ENCODE measurements at regions not wholly inside any gene's neighbourhood (a gene's known extent, or its start where the extent isn't known, plus 50 kb on each side); places are given as distances from the start of the nearest gene placed in this dataset.

DNA sequence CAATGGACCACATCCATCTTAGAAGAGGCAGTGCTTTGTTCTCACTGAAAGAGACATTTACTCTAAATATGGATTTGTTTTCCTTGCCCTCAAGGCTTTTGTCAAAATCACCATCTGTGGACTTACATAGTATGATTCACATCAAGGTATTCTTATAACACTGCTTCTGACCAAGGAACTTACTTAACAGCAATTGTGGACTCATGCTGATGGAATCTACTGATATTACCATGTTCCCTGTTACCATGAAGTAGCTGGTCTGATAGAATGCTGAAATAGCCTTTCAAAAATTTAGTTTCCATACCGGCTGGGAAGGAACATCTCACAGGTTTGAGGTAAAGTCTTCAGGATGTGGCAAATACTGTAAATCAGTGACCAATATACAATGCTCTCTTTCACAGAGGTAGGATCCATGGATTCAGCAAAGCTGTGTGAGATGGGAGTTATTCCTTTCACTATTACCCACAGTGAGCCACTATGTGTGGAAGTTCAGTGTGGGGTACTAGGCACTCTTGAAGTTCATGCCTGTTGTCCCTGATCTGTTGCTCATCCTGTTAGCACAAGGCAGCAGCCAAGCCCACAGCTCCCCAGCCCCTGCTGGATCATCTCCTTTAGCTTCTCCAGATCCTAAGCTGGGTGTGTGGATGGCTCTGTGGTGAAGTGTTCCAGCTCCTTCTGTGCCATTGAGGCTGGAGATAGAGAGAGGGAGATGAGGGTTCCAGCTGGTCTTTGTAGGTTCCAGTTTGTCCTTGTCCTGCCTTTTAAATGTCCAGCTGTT is 126.4 kb downstream of the ATP23 start:
- H3K9me3 ChIP-seq, result no peaks in the 10 kb centered on the region
- no peak overlapping the region for H3K4me3 ChIP-seq
- no peak for TF ChIP-seq POLR2A (IDR thresholded peaks at IDR 0.05)
- TF ChIP-seq POLR2AphosphoS5 (IDR thresholded peaks at IDR 0.05), result no peak
- TF ChIP-seq EP300 (IDR thresholded peaks at IDR 0.05), result no peak
- no peak for TF ChIP-seq CTCF (IDR thresholded peaks at IDR 0.05)
- ATAC-seq, result no peak
- H3K27ac ChIP-seq, result no peak overlapping the region
- H3K27me3 ChIP-seq, result no peaks in the 10 kb centered on the region
- 36% methylated on average over 1 of the region's 1 CpG; no CpG with 5 or more reads in 1 of the 2 donors for WGBS, 2 donors (ENCODE audit: low coverage in 1 of 2)
- no peaks in the 10 kb centered on the region for H3K36me3 ChIP-seq
- no peaks in the 10 kb centered on the region for H3K4me1 ChIP-seq

- Histone ChIP-seq H3K27me3 (no peaks in the 10 kb centered on the region), H3K9me3 (no peaks in the 10 kb centered on the region), H3K36me3 (no peaks in the 10 kb centered on the region), H3K4me1 (no peaks in the 10 kb centered on the region), H3K27ac (no peak overlapping the region), H3K4me3 (no peak overlapping the region)
- no peak for ATAC-seq
- TF ChIP-seq POLR2A (IDR thresholded peaks at IDR 0.05), result no peak
- TF ChIP-seq POLR2AphosphoS5 (IDR thresholded peaks at IDR 0.05), result no peak
Measured at GRCh38 chr12:58068706-58069105, 127.3 kb downstream of the ATP23 start.

GRCh38 chr12:58069268-58069963 is 128.0 kb downstream of the ATP23 start:
- no peak for ATAC-seq
- Histone ChIP-seq H3K36me3 (no peaks in the 10 kb centered on the region), H3K4me3 (no peak overlapping the region), H3K27me3 (no peaks in the 10 kb centered on the region), H3K27ac (no peak overlapping the region), H3K9me3 (peaks cover 0 to 5% (median 0%) of the 10 kb centered on the region in 3 donors), H3K4me1 (no peaks in the 10 kb centered on the region)
- TF ChIP-seq EP300 (IDR thresholded peaks at IDR 0.05) (no peak), POLR2AphosphoS5 (IDR thresholded peaks at IDR 0.05) (no peak), CTCF (IDR thresholded peaks at IDR 0.05) (no peak)
- 86 to 95% methylated on average over 2 of the region's 2 CpGs for WGBS, 2 donors (ENCODE audit: low coverage in 1 of 2)

- 76 to 98% methylated on average over 2 of the region's 2 CpGs for WGBS, 2 donors (ENCODE audit: low coverage in 1 of 2)
- H3K27me3 ChIP-seq, result no peaks in the 10 kb centered on the region
Measured at GRCh38 chr12:58071994-58072393, 130.6 kb downstream of the ATP23 start.

DNA sequence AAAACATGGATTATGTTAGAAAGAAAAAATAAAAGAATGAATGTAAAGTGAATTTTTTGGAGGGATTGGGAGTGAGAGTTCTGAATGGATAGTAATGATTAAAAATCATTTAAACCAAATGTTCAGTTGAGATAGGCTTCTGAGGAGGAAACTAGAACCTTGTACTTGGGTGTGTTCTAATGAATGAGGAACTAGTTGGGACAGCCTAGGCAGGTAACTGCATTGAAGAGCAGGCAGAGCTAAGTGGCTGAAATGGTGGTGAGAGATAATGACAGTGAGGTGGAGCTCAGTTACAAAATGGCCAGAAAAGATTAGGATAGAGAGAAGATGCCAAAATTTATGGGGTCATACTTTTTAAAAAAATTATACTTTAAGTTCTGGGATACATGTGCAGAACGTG is 132.9 kb downstream of the ATP23 start:
- Histone ChIP-seq H3K27ac (no peak overlapping the region), H3K36me3 (no peaks in the 10 kb centered on the region), H3K4me1 (no peaks in the 10 kb centered on the region), H3K27me3 (no peaks in the 10 kb centered on the region), H3K9me3 (peaks cover 0 to 5% (median 0%) of the 10 kb centered on the region in 3 donors), H3K4me3 (no peak overlapping the region)
- no peak for TF ChIP-seq POLR2AphosphoS5 (IDR thresholded peaks at IDR 0.05)
- TF ChIP-seq CTCF (IDR thresholded peaks at IDR 0.05), result no peak
- TF ChIP-seq POLR2A (IDR thresholded peaks at IDR 0.05), result no peak
- no peak for TF ChIP-seq EP300 (IDR thresholded peaks at IDR 0.05)
- no peak for ATAC-seq
- WGBS, 2 donors (ENCODE audit: low coverage in 1 of 2), result 87 to 100% methylated on average over 1 of the region's 1 CpG

More at GRCh38 chr12:58071994-58072393, 130.6 kb downstream of the ATP23 start:
- H3K9me3 ChIP-seq, result peaks cover 0 to 5% (median 0%) of the 10 kb centered on the region in 3 donors
- no peak overlapping the region for H3K27ac ChIP-seq
- H3K36me3 ChIP-seq, result no peaks in the 10 kb centered on the region
- TF ChIP-seq EP300 (IDR thresholded peaks at IDR 0.05) (no peak), POLR2AphosphoS5 (IDR thresholded peaks at IDR 0.05) (no peak), POLR2A (IDR thresholded peaks at IDR 0.05) (no peak), CTCF (IDR thresholded peaks at IDR 0.05) (no peak)
- ATAC-seq, result no peak
- no peak overlapping the region for H3K4me3 ChIP-seq
- H3K4me1 ChIP-seq, result no peaks in the 10 kb centered on the region

Measured in gastroesophageal sphincter (tissue), 4 donors.